Stimulated activated CD4-positive, alpha-beta T cell treated with anti-CD3 and anti-CD28 coated beads, Interleukin-4, amount 100 ng/mL, for 48 hours (primary cell): ENCODE measurements at regions not wholly inside any gene's neighbourhood (a gene's known extent, or its start where the extent isn't known, plus 50 kb on each side); places are given as distances from the start of the nearest gene placed in this dataset.

Experiments used
- DNase-seq, 2 donors: peaks; one replicate each; pipeline ENCODE4 v3.0.0-alpha.2; 2020; ENCODE audit warnings: low read depth in 2 of 2

DNA sequence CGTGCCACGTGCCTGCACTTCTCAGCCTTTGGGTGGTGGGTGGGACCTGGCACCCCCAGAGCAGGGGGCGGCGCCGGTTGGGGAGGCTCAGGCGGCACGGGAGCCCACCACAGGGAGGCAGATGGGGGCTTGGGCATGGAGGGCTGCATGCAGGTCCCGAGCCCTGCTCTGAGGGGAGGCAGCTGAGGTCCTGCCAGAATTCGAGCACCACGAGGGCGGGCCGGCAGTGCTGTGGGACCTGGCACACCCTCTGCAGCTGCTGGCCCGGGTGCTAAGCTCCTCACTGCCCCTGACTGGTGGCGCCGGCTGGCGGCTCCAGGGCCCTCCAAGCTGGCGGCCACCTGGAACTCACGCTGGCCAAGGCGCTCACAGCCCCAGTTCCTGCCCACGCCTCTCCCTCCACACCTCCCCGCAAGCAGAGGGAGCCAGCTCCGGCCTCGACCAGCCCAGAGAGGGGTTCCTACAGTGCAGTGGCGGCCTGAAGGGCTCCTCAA is 1176.8 kb upstream of the GYPC start:
- DNase-seq = no peak

DNA sequence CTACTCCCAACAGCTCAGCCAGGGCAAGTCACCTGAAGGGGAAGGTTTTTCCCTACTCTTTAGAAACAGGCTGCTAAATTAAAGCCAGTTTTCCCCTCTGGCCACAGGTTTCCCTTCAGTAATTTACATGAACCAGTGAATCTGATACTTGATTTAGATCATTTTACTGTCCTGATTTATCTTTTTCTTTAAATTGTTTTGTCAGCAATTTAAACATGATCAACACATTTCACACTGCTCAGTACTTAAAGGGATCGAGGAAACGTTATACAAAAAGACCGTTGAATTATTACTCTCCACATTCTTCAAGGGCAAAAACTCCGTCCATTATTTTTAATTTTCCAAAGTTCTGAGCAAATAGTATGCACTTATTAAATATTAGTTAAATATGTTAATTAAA is 1165.7 kb upstream of the GYPC start:
- DNase-seq = no peak

DNA sequence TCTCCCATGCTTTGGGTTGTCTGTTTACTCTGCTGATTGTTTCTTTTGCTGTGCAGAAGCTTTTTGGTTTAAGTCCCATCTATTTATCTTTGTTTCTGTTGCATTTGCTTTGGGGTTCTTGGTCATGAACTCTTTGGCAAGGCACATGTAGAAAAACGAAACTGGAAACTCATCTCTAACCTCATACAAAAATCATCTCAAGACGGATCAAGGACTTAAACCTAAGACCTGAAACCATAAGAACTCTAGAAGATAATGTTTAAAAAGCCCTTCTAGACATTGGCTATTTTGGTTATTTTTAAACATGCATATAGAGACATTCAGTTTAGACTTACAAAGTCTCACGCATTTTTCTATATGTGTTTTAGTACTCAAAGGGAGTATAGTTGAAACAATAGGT is 1164.3 kb upstream of the GYPC start:
- no peak for DNase-seq

DNA sequence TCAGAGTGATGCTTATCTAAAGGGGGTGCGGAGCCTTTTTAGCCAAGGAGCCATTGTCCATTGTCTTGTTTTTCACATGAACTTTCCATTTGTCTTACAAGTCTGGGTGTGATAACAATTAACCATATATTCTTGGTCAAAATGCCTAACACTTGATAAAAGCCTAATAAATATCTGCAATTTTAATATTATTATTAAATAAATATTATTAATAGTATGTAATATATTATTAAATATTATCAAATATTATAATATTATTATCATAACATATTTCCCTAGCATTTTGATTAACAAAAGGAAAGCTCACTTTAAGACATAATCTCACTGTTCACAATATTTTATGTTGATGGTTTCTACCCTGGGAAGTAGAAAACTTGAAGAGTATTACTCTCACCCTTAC is 1143.6 kb upstream of the GYPC start:
- no peak for DNase-seq

DNA sequence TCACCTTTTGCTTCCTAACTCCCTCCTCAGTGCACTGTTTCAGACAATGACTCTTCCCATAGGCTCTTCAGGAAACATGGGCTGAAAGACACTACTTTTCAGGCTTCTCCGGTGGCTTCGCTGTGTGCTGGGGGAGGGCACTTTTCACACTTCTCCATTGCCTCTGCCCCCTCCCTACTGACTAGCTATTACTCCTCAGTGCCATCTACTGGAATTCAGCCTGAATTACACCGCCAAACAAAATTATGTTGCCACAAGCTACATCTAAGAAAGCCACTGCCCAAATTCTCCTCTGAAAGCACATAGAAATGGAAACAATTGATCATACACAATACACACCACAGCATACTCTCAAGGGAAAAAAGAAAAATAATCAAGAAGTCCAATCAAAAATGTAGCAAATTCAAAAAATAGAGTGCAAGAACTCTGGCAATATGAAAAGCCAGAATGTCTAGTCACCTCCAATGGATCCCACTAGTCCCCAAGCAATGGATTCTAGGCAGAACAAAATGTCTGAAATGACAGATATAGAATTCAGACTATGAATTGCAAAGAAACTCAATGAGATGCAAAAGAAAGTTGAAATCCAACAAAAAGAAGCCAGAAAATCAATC is 1139.4 kb upstream of the GYPC start:
- DNase-seq = no peak

DNA sequence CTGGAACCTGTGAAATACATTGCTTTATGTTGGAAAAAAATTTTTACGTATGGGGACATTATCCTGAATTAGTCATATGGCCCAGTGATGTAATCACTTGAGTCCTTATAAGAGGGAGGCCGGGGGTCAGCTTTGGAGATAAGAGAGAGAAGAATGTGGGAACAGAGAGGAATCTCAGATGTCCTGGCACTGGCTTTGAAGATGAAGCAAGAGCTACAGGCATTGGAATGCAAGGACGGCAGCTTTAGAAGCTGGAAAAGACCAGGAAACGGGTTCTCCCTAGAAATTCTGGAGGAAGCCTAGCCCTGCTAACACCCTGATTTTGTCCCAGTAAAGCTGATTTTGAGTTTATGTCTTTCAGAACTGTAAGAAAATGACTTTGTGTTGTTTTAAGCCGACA is 1129.9 kb upstream of the GYPC start:
- DNase-seq = no peak

DNA sequence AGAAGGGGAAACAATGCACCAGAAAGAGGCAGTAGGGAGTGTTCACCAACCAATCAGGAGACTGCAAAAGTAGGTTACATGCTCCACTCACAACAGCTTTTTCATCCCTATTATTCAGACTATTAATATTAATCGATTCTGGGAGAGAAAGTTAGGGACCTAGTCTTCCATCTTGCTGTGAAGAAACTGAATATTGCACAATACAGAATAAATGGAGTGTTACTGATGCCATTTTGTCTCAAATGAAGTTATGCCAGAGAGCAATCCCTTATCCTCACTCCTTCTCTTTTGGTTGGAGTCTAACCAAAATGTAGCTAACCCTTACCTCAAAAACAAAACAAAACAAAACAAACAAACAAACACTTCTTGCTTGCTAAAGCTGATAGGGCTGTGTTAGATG is 1120.9 kb upstream of the GYPC start:
- DNase-seq = no peak

DNA sequence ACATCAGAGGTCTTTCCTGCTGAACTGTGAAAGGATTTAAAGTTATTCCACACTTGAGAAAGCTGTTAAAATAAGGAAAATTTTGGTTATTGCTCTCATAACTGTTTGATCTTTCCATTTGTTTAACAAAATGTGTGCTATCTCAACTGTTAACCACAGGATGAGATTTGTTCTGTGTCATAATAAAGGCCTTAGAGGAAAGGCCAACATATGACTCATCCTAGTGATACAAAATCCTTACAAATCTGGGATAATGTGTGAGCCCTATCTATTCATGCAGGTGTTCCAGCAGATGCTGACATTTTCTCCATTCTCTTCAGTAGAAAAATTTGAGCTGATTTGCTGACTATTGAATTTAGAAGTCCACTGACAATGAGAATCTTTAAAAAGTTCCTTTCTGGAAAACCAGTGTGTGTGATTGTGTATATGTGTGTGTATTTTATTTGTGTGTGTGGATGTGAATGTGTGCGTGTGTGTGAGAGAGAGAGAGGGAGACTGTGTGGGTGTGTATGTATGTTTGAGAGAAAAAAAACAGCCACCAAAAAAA is 1111.9 kb upstream of the GYPC start:
- no peak for DNase-seq

DNA sequence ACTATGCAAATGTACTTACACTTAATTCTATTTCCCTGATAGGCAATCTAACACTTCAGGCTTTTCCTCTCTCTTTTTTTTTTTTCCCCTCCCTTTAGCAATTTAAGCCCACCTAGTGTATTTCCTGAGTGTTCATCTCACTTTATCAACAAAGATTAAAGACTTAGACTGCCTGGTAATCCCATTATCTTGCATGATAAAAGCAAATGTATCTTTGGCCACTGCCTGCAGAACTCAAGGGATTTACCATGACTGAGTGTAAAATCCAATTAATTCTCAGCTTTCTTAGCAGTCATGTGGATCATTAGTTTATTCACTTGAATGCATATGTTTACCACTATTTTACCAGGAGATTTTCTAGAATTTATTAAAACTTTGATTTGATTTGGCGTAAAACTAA is 1102.2 kb upstream of the GYPC start:
- no peak for DNase-seq

DNA sequence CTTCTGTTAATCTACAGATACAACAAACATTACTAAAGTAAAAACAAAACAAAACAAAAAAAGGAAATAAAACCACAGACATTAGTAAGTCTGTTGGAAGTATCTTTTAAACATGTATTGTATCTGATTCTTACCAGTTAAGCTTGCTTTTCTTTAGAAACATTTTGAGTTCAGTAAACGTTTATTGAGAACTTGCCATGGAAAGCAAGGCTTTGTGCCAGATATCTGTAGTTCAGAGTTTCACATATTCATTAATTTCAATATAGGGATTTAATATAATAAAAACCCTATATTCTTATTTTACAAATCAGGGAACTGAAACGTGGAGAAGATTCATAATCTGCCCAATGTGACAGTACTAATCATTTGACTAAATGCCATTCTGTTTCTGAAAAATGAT is 1101.0 kb upstream of the GYPC start:
- no peak for DNase-seq

DNA sequence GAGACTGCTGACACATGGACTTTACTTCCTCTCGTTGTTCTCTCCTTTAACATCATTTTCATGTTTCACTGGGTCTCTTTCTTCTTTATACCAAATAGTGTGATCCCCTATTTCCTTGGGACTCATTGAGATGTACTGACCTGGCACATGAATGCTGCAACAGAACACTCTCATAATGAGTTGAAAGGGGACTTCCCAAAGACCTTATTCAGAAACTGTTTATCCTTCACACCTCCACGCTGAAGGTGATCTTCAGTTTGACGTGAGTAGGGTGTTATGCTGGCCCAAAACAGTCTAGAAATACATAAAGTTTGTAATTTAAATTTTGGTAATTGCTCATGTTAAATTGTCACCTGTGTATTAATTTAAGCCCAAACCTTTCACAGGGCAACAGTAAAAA is 1096.8 kb upstream of the GYPC start:
- DNase-seq = no peak

DNA sequence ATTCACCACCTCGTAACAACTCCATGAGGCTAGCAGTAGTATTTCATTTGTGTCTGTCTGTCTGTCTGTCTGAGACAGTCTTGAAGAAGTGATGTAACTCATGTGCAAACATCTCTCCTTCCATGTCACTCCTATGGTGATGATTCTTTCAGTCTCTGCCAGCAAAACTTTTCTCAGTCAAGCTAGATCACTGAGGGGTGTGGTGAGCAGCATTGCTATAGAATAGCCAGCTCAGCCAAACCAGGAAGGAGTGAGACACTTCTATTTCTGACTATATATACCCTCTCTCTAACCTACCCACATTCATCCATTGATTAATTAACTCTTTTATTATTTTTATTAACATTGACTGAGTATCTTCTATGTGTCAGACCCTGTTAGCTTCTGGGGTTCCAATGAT is 1095.1 kb upstream of the GYPC start:
- no peak for DNase-seq

DNA sequence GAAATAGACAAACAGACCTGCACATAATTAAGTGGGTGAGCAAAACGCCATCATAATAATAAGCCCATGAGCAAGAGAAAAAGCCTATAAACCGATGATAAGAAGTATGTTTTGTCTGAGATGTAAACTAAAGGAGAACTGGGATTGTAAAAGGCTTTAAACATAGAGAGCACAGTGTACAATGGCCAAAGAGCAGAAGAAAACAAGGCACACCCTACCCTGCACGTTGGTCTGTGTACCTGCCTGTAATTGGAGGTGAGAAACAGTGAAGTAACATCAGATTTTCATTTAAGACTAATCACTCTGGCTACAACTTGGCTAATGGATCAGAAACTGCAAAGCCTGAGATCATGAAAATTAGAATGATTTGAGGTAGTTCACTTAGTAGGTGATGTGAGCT is 1094.7 kb upstream of the GYPC start:
- DNase-seq = no peak

DNA sequence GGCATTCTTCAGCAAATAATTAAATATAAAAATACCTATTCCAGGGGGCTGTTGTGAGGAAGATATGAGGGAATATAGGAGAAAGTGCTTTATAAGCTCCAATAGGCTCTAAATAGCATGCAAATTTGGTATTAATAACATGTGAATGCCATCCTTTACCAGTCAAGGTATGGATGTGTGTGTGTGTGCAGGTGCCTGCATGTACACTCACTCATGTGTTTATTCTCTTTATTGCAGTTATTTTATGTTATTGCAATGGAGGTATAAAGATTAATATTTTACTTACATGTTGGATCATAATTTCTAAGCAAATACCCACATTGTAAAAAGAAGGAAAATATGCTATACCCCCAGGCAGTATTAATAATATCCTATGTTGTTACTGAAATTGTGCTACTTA is 1093.0 kb upstream of the GYPC start:
- no peak for DNase-seq

DNA sequence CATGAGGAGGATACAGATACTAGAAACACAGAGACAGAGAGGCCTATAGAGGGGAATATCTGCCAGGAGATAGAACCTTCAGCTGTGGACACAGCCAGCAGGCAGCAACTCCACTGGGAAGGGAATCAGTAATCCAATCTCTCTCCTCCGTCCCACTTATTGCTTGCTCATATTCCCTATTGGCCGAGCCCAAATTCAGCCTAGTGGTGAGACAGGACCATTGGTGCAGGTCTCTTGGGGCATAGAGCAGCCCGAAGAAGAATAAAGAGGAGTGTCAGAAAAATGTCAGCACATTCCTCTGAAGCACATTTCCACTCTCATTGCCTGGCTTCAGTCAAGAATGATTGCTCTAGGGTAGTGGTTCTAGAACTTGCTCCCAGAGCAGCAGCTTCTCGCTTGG is 1091.5 kb upstream of the GYPC start:
- DNase-seq = no peak

DNA sequence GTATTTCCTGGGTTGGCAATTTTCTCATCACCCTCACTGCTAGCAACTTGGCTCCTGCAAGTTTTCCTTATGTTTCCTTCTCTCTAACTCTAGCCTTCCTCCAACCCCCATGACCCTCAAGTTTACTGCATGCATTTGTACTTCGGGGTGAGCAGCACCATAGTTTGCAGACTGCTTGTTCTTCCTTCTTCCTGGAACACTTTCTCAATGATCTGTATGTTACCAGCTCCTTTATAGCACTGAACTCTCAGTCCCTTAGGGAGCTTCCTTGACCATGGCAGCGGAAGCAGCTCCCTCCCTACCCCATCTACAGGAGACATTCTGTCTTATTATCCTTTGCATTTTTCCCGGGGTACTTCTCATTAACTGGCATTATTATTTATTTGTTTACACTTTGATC is 1089.5 kb upstream of the GYPC start:
- no peak for DNase-seq

DNA sequence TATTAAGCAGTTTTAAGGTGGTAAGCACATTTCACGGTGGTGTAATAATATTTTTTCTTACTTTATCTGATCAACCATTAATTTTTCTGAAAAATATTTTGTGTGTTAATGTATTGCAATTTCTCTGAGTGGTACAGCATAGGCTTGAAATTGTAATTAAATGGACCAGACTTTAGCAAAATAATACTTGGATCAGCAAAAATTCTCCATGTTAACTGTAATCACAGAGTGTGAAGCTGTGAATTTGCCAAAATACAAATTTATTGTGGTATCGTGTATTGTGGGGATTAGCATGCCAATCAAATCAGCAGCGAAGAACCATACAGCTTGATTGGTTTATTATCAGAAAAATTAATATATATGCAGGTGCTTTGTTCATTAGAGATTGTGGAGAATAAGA is 1088.9 kb upstream of the GYPC start:
- no peak for DNase-seq

DNA sequence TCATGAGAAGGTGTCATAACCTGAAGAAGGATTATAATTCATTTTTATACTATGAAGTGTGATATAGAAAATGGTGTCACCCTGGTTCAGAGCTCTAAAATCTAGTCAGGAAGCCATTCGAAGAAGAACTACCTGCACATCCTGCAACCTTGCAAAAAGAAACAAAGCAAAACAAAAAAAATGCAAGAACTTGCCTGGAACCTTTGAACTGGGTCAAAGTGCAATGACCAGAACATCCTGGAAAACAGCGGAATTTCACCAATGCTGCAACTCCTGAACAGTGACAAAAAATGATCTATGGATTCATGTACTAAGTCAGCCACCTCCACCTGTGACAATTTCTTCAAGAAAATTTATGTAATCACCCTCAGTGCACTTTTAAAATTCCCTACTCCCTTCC is 1083.3 kb upstream of the GYPC start:
- DNase-seq = no peak

DNA sequence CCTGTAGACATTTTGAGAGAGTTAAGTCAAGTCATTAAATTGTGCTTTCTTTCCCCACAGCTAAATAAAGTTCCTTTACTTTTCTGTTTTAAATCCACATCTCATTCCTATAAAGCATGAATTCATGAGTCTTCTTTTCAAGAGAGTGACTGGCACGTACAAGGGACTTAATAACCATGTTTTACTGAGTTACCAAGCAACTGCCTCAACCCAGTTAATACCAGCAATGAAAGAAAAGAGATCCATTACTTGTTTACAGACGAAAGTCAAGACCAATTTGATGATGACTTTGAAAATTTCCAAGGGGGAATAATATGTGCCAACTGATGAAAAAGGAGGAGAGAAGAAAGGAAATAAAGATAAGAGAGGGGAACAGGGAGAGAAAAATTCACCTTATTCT is 1082.5 kb upstream of the GYPC start:
- no peak for DNase-seq

DNA sequence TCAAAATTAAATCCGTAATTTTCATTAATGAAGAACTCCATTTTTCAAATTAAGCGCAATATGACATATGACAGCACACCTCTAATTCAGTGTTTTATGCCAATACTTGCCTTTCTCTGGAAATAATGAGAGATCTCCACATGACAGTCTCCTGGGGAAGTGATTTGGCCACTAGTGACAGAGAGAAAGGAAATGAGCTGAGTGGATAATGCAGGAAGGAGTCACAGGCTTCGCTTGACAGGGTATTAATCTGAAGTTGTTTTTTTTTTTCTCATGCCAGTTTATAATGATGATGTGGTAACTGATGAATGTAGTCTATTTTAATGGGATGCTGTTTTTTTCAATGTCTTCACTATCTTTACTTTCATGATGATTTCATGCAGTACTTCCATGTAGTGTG is 1079.4 kb upstream of the GYPC start:
- no peak for DNase-seq

DNA sequence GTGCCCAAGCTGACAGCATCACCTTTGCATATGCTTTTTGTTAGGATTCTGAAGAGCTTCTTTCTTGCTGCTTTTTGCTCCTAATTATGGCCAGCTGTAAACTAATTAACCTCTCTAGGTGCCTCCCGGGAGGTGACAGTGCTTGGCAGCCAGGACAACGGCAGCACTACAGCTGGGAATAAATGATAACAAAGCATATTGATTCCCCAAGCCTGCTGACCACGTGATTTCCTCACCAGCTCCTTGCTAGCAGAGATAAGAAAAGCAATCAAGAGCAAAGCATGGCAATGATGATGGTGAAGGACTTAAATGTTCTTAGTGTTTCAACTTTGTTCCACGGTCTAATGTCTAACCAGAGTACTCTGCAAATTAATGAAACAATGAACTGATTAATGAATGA is 1074.4 kb upstream of the GYPC start:
- DNase-seq = no peak

DNA sequence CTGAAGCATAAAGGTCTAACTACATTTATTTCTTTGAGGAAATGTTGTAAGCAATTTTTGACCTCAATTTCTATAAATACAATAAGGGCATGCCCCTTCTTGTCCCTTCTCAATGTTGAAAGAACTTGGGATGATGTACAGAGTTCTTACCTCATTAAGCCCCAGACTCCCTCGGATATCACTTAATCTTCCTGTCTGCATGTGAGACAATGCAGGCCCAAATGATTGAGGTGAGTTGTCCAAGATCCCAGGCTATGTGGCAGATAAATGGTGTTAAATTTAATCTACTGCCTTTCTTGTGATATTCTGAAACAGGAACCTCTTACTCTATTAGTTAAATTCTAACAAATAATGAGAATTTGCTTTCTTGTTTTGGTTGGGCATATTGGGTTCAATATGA is 1073.4 kb upstream of the GYPC start:
- DNase-seq = no peak

DNA sequence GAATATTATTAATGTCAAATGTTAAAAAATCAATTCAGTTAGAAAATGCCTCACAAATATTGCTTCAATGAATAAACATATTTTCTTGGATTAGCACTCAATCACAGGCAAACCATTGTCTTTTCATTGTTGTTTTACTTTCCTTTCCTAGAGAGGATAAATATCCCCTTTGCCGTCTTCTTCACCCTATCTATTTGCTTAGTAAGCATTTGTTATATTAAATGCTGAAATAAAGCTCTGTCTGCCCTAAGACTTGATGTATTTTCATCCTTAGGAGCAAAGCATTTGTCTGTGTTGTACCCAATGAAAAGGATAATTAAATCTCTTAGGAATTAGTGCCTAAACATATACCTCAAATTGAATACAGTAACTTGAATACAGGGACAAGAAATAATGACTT is 1071.2 kb upstream of the GYPC start:
- DNase-seq = no peak

DNA sequence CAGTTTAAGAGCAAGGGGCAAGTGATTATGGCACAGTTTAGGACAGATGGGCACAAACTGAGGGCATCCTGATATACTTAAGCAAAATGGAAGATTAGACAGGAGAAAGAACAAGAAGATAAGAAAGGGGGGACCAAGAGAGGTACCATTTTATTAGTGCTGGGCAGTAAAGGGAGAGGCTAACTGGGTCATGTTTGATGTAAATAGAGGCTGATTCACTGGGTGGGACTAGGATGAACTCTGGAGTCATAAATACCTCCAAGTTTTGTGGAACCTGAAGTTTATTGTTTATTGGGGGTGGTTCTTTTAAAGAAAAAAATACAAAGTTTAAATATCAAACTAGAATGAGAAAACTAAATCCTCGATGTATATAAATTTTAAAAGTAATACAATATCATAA is 1067.2 kb upstream of the GYPC start:
- no peak for DNase-seq
